HG03460 (cell line): ENCODE measurements at regions not wholly inside any gene's neighbourhood (a gene's known extent, or its start where the extent isn't known, plus 50 kb on each side); places are given as distances from the start of the nearest gene placed in this dataset.

Experiments used
- ATAC-seq: cut with Tn5 transposase; IDR thresholded peaks from one replicate; pipeline ENCODE4 v1.9.1; 2021; ENCODE audit not compliant: unreplicated experiment

DNA sequence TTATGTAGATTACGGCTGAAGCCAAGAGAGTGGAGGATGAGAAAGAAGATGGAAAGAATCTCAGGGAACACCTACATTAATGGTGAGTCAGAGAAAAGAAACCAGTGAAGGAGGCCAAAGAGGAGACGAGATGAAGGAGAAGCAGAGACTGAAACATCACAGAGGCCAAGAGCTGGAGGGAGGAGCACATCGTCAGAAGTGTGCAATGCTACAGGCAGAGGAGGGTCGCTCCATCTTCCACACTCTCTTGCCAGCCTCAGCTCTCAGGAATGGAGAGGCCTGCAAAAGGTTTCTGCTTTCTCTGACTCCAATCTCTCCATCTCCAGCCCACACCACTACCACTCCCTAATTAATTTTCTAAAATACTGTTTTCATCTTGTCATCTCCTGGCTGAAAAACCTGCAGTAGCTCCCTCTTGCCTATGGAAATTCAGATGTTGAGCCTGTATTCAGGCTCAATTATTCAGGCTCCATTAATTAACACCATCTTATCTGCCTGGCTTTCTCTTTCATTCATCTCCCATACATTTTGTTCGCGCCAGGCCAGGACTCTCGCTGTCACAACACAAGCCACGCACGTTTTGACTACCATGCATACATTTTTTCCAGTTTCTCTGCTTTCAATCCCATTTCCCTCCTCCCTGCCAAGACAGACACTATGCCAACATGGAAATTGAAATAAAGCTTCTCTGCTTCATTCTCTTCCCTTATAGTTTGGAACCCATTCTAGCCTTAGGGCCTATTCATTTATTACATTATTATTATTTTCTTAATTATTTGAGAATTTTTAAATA lies 165.8 kb downstream of the INHBA start:
- ATAC-seq = no peak

DNA sequence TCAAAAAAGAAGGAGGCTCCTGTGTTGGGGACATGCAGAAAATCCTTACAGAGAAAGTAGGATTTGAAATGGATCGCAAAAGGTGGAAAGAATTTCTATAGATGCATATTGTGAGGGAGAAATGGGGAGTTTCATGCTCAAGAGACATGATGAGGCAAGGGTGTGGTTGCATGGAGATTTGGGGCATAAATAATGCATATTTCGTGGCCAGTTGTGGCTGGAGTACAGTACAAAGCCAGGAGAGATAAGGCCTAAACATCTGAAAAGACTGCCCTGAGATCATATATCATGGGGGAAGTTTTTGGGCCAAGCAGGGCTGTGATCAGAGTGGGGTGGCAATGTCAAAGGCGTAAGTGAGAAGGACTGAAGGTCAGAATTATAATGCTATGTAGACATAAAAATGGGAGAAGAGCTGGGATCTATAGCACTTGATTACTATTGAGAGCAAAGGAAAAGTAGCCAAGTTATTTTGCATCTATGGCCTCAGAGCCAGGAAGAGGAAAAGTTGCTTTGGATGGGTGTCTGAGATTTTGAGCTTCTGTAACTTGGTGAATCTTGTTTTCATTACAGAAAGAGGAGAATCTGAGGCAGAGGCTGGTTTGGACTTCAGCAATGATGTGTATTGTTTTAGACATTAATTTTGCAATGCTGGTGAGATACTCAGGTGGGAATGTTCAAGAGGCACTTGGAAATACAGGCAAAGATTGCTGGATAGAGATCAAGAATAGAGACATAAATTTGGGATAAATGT lies 166.6 kb downstream of the INHBA start:
- no peak for ATAC-seq

DNA sequence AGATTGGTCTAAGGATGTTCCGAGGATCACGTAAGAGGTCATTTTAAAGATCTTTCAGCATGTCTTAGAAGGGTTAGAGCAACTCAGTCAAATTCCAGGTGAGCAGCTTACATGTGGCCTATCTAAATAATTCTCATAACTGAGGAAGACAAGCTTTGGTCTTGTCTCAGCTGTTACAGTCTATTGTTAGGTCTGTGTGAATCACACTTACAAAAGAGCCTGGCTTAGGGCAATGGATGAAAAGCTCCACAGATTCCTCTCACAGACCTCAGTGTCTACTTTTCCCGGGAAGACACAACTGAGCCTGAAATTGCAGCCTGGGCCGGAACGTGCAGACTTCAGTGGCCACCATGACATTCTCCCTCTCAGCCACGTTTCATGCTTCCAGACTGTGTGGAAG lies 173.1 kb downstream of the INHBA start:
- no peak for ATAC-seq

DNA sequence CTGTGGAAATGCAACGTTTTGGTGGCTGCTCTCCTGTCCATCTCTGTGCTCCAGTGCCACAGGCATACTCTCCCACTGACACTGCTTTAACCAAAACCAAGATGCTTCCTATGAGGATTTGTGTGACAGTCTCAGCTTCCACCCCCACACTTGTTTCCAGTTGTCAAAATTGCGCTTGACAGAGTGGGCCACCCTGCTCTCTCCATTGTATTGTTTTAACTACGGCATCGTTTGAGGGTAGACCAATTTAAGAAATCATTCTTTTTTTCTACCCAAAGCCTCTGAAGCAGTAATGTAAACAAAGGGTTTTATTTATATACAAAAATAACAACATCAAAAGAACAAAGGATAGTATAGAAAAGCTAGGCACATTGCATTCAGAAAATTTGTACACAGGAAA lies 178.0 kb downstream of the INHBA start:
- ATAC-seq = no peak

DNA sequence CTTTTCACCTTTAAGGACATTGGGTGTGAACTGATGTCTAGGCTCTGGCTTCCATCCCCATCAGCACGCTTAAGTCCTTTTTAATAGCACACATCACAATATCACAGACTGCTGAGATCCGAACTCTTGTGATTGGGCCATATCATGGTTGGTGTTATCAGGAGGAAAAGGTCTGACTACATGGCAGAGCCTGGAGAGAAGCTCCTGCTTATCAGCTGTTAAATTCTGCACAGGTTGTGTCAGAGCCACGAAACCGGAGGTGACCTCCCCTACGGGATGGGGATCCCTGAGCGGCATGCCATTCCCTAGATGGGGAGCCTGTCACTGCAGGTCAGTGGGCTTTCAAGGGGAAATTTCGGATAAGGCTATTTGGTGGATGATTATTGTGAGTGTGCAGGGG lies 182.4 kb downstream of the INHBA start:
- ATAC-seq = no peak

DNA sequence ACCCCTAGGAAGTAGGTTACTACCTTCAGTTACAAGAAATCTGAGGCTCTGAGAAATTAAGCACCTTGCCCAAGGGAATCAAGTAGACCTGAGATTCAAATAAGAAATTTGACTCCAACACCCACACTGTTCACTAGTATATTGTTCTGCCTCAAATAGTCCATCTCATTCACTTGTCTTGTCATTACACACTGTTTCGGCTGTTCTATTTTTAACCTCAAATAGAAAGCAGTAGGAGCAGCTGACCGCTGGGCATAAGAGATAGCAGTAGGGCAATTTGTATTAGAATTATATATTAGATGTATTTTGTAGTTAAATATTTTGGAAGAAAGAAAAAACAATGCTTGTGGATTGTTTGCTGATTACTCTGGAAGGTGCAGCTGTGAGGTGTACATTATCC lies 185.1 kb downstream of the INHBA start:
- ATAC-seq = no peak

DNA sequence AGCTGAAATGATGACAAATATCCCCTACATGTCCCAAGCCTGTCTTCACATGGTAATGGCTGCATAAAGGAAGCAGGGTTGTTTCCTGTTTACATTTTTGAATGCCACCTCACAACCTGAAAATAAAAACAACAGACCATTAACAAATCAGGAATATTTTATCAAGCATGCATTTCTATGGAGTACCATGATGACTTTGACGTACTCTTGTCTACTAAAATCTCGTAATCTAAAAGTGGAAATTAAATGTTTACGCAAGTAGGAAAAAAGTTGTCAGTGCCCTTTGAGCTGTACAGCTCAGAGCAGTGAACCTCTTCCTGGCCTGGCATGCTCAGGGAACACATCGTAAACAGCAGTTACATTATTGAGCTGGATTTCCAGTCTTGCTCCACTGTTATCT lies 194.1 kb downstream of the INHBA start:
- no peak for ATAC-seq

DNA sequence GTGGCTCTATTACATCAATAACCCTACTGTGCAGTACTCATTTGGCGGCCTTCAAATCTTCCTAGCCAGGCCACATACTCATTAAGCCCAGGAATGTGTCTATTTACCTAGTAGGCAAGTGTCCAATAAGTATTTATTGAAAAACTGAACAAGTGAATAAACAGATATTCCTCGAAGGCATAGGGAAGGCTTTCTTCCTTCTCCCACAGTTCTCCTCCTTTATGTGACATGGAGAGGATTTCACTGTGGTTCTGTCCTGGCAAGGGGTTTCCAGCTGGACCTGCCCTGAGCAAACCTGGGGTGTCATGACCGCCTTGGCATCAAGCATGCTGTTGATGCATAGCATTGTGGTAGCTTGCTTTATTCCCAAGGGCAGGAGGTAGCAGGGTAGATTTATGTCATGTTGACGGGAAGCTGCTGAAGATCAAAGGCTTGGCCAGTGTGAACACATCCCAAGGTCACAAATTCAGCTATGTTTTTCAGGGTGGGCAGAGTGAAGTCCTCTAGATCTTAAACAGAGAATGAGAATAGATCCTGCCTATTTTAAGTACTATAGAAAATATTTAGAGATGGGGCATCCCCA lies 195.1 kb downstream of the INHBA start:
- ATAC-seq = no peak

DNA sequence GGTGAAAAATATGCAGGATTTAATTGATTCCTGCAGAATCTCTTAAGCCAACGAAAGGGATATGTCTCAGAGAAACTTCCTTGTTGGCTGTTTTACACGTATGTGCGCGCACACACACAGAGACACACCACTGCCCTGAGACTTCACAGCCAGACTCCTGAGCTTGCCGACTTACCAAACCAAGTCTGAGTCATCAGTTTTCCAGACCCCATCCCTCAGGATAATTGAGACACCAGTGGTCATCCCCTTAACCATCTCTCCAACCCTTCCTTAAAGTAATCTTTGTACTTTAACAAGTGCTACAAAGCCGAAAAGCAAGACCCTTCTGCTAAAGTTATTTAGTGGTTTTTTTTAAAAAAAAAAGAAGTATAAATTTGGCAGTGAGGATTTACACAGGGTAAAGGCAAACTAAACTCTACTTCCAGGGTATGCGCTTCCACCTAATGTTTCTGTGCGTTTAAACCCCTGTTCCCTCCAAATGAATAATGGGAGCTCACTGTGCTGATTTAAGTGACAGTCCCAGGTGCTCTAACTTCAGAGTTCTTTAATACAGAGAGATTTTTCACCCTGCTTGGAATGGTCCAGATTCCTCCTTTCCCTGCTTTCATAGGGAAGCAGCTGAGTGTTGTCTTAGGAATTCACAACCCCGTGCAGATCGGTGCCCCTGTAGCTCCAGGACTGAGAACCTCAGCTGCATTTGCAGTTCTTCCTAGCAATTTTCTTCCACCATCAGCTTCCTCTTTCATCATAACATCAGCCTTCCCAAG lies 198.5 kb downstream of the INHBA start:
- ATAC-seq = no peak

DNA sequence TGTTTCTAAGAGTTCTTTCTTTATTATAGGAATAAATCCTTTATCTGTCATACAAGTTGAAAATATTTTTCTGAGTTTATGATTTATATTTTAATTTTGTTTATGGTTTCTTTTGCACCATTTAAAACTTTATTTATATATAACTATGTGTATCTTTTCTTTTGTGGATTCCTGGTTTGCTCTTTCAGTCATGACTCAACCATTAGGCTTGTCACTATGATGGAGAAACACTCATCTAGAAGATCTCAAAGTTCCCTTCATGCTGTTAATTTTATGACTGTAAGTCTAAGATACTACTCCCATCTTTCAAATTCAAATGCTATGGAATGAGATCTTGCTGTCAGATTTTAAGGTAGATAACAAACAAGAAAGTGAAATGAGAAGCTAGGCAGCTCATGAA lies 199.5 kb downstream of the INHBA start:
- ATAC-seq = no peak

DNA sequence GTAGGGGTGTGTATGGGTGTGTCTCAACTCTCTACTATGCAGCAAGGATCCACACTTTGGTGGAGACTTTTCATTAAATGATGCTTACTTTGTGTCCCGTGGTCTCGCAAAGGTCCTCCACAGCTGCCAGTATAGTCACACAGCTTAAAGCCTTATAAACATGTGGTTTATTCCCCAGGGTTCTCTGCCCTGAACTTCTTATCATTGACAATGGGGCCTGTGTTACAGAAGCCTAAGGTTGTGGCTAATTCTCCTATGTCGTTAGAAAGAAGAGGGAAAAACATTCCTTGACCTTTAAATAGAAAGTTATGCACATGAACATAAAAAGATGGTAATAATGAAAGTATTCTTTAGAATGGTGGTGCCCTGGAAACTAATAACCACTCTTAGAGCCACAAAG lies 201.4 kb downstream of the INHBA start:
- ATAC-seq = no peak

DNA sequence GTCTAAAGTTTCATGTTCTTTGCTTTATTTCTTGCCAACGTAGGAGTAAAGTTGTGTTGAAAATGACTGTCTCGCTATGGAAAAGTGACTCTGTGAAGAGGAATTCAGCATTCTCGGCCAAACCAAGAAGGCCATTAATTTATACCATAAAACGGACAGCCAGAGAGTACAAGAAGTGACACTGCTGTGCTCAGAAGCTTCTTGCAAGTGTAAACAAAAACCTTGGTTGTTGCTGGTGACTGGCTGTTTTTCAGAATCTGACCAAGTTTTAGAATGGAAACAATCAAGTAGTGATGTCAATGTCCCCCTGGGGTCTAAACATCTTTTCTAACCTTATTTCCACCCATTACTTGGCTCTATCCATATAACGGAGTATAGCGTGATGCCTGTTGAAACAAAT lies 201.9 kb downstream of the INHBA start:
- no peak for ATAC-seq

DNA sequence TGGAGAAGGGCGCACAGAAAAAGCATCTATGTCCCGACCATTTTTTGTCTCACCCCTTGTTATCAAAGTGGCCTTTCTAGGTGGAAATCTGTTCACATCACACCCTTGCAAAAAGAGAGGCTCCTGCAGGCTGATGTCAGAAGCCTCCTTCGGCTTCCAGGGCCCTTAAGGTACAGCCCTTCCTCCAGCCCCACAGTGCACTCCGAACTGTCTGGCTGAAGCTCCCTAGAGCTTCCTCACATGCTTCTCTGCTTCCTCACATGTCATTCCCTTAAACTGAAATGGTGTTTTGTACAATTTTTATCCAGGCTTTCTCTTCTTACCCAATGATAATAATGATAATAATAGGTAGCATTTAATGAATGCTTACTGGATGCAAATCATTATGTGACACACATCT lies 210.3 kb downstream of the INHBA start:
- no peak for ATAC-seq

DNA sequence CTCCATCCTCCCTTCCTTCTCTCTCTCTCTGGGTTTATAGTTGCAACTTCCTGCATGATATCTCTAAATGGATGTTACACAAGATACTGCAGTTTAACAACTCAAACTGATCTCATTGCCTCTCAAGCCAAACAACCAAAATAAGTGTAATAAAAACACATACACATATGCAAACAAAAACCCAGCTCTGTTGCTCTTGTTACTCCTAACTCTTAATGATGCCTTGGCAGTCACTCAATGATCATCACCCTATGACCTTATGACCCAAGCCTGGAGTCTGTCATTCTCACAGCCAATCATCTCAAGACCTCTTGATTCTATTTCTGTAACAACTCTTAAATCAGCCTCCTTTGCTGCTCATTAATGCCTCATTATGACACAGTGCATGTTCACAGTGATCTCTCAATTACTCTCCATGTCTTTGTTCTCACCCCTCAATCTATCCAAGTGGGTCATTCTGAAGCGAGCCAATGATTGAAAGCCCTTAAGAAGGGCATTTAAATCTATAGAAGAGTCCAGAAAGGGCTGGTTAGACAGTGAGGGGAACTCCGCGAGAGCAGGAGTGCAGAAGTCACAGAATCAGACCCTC lies 210.9 kb downstream of the INHBA start:
- ATAC-seq = no peak

DNA sequence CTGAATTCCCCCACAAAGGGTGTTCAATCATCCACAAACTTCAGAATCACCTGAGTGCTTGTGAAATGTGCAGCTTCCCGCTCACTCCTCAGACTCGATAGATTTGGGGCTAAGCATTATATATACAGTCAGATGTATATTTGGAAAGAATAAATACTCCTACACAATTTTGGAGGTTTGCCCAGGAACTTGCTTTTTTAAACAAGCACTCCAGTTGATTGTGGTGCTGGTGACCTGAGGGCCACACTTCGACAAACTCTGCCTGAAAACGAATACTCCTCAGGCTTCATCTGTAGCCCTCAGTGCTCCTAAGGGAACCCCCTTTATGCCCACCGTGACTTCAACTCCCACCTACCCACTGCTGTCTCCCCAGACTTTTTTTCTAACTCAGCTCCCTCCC lies 211.6 kb downstream of the INHBA start:
- no peak for ATAC-seq

DNA sequence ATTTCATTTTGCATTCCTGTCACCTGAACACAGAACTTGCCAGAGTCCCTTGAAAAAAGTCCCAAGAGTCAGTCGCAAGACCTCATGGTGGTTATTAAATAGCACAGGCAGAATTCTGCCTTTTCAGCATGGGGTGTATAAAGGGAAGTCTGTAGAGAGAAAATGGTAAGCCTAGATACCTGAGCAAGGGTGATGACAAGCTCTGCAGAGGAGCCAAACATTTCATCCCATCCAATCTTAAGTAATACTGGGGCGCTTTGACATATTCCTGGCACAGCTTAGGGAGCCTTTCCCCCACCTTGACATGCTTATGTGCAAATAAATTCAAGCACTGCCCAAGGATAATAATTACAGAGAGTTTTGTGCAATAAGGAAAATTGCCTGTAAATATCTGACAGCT lies 213.0 kb downstream of the INHBA start:
- no peak for ATAC-seq

DNA sequence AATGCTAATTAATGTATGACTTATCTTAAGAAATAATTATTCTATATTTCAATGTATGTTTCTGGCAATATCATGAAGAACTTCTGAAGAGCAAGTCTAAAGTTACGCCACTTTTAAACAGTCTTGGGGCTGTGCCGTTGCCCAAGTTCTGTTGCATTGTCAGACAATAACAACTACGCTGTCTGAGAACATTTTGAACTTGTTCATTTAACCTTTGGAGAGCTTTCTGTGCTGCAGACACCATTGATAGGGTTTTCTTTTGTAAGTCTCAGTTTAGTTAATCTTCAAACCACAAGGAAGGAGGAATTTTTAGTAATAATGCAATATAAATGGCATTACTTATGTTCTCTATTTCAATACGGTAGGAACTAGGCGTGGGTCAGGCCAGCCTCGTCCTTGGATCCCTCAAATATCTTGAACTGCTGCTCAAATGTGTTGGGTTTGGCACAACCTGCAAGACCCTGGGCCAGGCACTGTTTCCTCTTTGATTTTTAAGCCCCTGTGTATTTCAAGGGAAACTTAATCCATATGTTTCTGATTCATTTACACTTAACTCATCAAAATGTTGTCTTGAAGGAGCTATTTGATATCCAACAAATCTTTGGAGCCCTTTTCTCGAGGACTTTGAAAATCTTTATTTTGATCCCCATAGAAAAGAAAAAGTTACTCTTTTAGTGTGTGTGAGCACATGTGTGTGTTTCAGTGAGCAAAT lies 215.5 kb downstream of the INHBA start:
- ATAC-seq = no peak

DNA sequence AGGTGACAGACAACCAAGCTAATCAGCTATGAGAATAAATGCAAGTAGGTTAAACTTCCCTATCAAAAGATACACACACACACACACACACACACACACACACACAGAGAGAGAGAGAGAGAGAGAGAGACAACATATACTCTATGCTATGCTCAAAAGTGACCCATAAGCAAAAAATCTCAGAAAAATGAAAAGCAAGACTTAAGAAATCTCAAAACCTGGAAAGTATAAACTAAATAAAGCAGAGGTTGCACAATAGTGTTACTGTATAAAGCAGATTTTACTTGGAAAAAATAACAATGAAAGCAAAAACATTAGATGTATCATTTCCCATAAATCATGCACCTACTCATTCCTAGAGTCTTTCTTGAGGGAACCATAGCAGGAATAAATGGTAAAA lies 221.5 kb downstream of the INHBA start:
- no peak for ATAC-seq

DNA sequence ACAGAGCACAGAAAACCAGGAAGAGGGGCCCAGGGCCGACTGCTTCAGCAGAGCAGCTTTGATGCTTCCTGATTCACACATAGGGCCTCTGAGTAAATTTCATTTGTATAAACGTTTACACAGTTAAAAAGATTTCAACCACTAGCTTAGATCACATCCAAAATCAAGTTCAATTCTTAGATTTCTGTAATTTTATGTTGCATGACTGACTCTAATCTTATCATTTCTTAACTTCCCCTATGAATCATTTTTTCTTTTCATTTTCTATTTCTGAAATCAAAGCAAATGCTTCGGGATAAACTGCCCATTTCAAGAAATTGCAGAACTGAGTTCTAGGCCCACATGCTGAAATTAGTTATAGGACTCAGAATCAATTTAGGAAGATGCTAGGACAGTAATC lies 224.7 kb downstream of the INHBA start:
- no peak for ATAC-seq

DNA sequence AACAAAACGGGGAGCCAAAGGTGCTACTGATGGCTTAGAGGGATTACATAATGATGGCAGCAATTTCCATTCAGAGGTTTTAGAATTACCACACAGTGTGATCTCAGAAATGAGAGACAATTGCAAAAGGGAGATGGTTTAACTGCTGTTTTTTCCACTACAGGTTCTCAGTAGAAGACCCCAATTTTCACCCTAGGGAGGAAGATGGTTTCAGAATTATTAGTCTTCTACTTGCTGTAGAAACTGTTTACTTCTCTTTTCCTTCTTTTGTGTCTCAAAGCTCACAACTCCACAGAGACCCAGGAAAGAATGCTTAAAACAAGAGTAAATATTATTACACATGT lies 226.5 kb downstream of the INHBA start:
- no peak for ATAC-seq
